Fibroblast of lung (primary cell): ENCODE measurements at regions not wholly inside any gene's neighbourhood (a gene's known extent, or its start where the extent isn't known, plus 50 kb on each side); places are given as distances from the start of the nearest gene placed in this dataset.

Source experiments
- DNase-seq, 2 donors: peaks; one replicate each; pipeline versions ENCODE4 v3.0.0 to v3.0.0-alpha.2; 2010; ENCODE audit warnings: low read depth in 2 of 2
- H2AFZ ChIP-seq: 2 replicates; pipeline ENCODE4 v1.5.1; 2012; ENCODE audit warnings: low read length, control low read depth, inconsistent platforms
- H3K27ac ChIP-seq: 2 replicates; pipeline ENCODE4 v1.5.1; 2011; ENCODE audit warnings: low read length, control low read depth; ENCODE audit not compliant: insufficient read depth
- H3K27me3 ChIP-seq: 2 replicates; pipeline ENCODE4 v1.5.1; 2011; ENCODE audit warnings: mild to moderate bottlenecking, low read length; ENCODE audit not compliant: control insufficient read depth, insufficient read depth
- H3K36me3 ChIP-seq: 2 replicates; pipeline ENCODE4 v1.5.1; 2011; ENCODE audit warnings: low read length; ENCODE audit not compliant: control insufficient read depth, insufficient read depth
- H3K4me1 ChIP-seq: 2 replicates; pipeline ENCODE4 v1.5.1; 2011; ENCODE audit warnings: low read length; ENCODE audit not compliant: control insufficient read depth, insufficient read depth; ENCODE audit errors: extremely low read depth
- H3K4me2 ChIP-seq: 2 replicates; pipeline ENCODE4 v1.5.1; 2011; ENCODE audit warnings: low read length, control low read depth; ENCODE audit not compliant: insufficient read depth; ENCODE audit errors: extremely low read depth
- H3K4me3 ChIP-seq, 4 experiments: fragments of 200-600 bp in 1 of 4; sonication (generic) in 1 of 4; replicated peaks in 1 of 4; 2 replicates each; pipeline ENCODE4 v1.5.1; 2011 to 2016; ENCODE audit warnings: low read length in 4 of 4, low read depth in 3 of 4, mild to moderate bottlenecking in 3 of 4, control low read depth in 2 of 4, inconsistent platforms in 1 of 4, mixed read lengths in 1 of 4; ENCODE audit not compliant: insufficient read depth in 1 of 4; ENCODE audit errors: control extremely low read depth in 1 of 4
- H3K79me2 ChIP-seq: 2 replicates; pipeline ENCODE4 v1.5.1; 2012; ENCODE audit warnings: mild to moderate bottlenecking, low read length, inconsistent platforms; ENCODE audit not compliant: control insufficient read depth, insufficient read depth
- H3K9ac ChIP-seq: 2 replicates; pipeline ENCODE4 v1.5.1; 2011; ENCODE audit warnings: mild to moderate bottlenecking, low read length, control low read depth; ENCODE audit not compliant: insufficient read depth
- H3K9me3 ChIP-seq: 2 replicates; pipeline ENCODE4 v1.5.1; 2012; ENCODE audit warnings: low read depth, low read length; ENCODE audit not compliant: control insufficient read depth, insufficient read depth
- H4K20me1 ChIP-seq: 2 replicates; pipeline ENCODE4 v1.5.1; 2011; ENCODE audit warnings: low read length; ENCODE audit not compliant: control insufficient read depth, insufficient read depth; ENCODE audit errors: extremely low read depth
- CTCF ChIP-seq, 2 donors: IDR thresholded peaks in 1 of 2; conservative IDR thresholded peaks in 1 of 2; 1 replicate in 1 of 2; 2 replicates in 1 of 2; pipeline ENCODE4 v1.5.1; 2011 to 2012; ENCODE audit warnings: low read length in 2 of 2, control low read depth in 1 of 2, inconsistent platforms in 1 of 2, low read depth in 1 of 2, mild to moderate bottlenecking in 1 of 2
- EZH2 ChIP-seq: IDR thresholded peaks from 2 replicates; pipeline ENCODE4 v1.5.1; 2012; ENCODE audit warnings: low read length, control low read depth, mild to moderate bottlenecking; ENCODE audit errors: missing control alignments

DNA sequence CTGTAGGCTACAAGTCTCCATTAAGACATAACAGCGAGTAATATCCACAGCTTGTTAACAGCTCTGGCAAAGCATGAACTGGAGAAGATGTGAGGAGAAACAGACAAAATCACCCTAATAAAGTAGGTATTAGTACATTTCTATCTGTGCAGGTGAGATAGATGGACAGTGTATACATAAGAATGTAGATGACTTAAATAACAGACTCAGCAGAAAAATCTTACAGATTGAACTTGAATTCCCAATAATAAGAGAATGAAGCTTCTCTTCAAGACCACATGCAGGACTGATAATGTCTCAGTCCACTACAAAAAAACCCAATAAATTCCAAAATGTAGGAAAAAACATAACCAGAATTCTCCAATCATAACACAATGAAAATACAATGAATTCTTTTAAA, 153.0 kb downstream of the IRX2 start:
- Histone ChIP-seq H3K9me3 (no peaks in the 10 kb centered on the region), H3K79me2 (no peaks in the 10 kb centered on the region), H3K4me3 (no peak overlapping the region), H3K27ac (no peak overlapping the region), H4K20me1 (no peaks in the 10 kb centered on the region), H2AFZ (no peak overlapping the region), H3K4me1 (no peaks in the 10 kb centered on the region), H3K27me3 (no peaks in the 10 kb centered on the region), H3K9ac (no peak overlapping the region), H3K4me2 (no peak overlapping the region), H3K36me3 (no peaks in the 10 kb centered on the region)
- no peak for DNase-seq
- TF ChIP-seq EZH2 (no peak), CTCF (conservative IDR thresholded peaks at IDR 0.05 in 1 of 2, IDR thresholded peaks at IDR 0.05 in 1 of 2; ENCODE audit: low read depth in 1 of 2, low read length in 2 of 2) (no peak)

- Histone ChIP-seq H3K36me3 (no peaks in the 10 kb centered on the region), H3K9ac (no peak overlapping the region), H2AFZ (no peak overlapping the region), H3K4me1 (no peaks in the 10 kb centered on the region), H3K79me2 (no peaks in the 10 kb centered on the region), H3K4me2 (no peak overlapping the region), H3K9me3 (no peaks in the 10 kb centered on the region), H3K4me3 (no peak overlapping the region), H3K27me3 (no peaks in the 10 kb centered on the region), H4K20me1 (no peaks in the 10 kb centered on the region), H3K27ac (no peak overlapping the region)
- no peak for TF ChIP-seq CTCF (conservative IDR thresholded peaks at IDR 0.05 in 1 of 2, IDR thresholded peaks at IDR 0.05 in 1 of 2; ENCODE audit: low read depth in 1 of 2, low read length in 2 of 2)
- no peak for TF ChIP-seq EZH2
- DNase-seq: no peak
Measured at GRCh38 chr5:2594701-2595100, 156.8 kb downstream of the IRX2 start.

DNA sequence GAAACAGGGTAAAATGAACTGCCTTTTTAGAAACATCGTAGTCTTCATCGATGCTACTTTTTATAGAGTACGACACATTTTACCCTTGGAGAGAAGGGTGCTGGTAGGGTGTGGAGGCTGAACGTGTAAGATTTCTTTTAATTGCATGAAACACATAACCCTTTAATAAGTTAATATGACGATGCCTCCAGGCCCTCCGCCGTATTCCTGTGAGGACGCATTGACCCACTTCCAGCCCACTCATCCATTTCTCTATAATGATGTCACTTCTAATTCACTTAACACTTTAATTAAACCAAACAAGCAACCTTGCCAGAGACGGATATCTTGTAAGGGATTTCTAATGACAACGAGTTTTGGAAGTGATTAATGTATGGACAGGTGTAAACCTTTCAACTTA, 158.7 kb downstream of the IRX2 start:
- H3K9me3 ChIP-seq: no peaks in the 10 kb centered on the region
- H3K4me2 ChIP-seq: no peak overlapping the region
- no peaks in the 10 kb centered on the region for H3K79me2 ChIP-seq
- no peaks in the 10 kb centered on the region for H4K20me1 ChIP-seq
- H3K4me3 ChIP-seq: no peak overlapping the region
- no peaks in the 10 kb centered on the region for H3K36me3 ChIP-seq
- H3K27me3 ChIP-seq: no peaks in the 10 kb centered on the region
- H2AFZ ChIP-seq: no peak overlapping the region
- no peak overlapping the region for H3K9ac ChIP-seq
- no peak for TF ChIP-seq EZH2
- TF ChIP-seq CTCF (conservative IDR thresholded peaks at IDR 0.05 in 1 of 2, IDR thresholded peaks at IDR 0.05 in 1 of 2; ENCODE audit: low read depth in 1 of 2, low read length in 2 of 2): no peak
- DNase-seq: no peak
- no peak overlapping the region for H3K27ac ChIP-seq
- H3K4me1 ChIP-seq: no peaks in the 10 kb centered on the region
